ENCODE measurements at regions not wholly inside any gene's neighbourhood (a gene's known extent, or its start where the extent isn't known, plus 50 kb on each side); places are given as distances from the start of the nearest gene placed in this dataset.

DNA sequence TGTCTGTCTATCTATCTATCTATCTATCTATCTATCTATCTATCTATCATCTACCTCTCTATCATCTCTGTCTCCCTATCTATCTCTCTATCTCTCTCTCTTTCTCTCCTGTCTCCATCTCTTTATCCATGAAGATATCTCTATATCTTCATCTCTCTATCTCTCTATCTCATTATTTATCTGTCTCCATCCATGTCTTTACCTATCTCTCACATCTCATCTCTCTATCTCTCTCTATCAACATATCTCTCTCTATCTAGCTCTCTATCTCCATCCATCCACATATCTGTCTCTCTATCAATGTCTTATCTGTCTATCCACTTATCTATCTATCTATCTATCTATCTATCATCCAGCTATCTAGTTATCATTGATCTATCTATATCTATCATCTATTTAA is 292.1 kb upstream of the IRX2 start (continued):
- TF ChIP-seq EZH2phosphoT487 (IDR thresholded peaks at IDR 0.05; ENCODE audit: borderline replicate concordance, low read depth) (no peak), RAD21 (IDR thresholded peaks at IDR 0.05; ENCODE audit: low read length) (no peak)

DNA sequence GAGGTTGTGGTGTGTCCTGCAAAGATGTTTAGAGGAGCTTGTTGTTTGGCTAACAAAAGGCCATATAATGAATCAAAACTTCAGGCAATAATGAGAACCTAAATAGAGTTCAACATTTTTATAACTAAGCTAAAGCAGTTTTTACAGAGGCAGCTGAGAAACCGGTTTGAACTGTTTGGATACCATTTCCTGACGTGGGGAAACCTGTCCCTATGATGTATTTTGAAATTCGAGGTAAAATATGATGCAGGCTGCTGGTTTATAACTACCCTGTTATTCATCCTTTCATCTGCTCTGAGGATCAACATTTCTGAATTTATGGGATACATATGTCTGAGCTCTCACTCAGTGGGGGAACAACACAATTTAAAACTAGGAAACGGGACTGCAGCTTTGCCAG is 289.5 kb upstream of the IRX2 start:
- Histone ChIP-seq H4K20me1 (ENCODE audit: insufficient read depth) (no peaks in the 10 kb centered on the region), H3K36me3 (replicated peaks in 1 of 2; ENCODE audit: control insufficient read depth in 1 of 2, insufficient read depth in 2 of 2, low read length in 1 of 2) (no peaks in the 10 kb centered on the region), H3K4me1 (ENCODE audit: control insufficient read depth in 1 of 2, insufficient read depth in 2 of 2, low read depth in 1 of 2, low read length in 1 of 2) (no peaks in the 10 kb centered on the region), H3K9me3 (no peaks in the 10 kb centered on the region), H3K4me3 (ENCODE audit: low read depth in 2 of 2, low read length in 1 of 2) (no peak overlapping the region), H3K27me3 (ENCODE audit: insufficient read depth) (no peaks in the 10 kb centered on the region), H3K27ac (ENCODE audit: low read depth in 2 of 2, low read length in 1 of 2) (no peak overlapping the region), H3K9ac (no peak overlapping the region), H3K9me2 (no peaks in the 10 kb centered on the region), H2AFZ (ENCODE audit: low read depth) (no peak overlapping the region), H3F3A (replicated peaks; ENCODE audit: insufficient read depth) (no peaks in the 10 kb centered on the region), H3K79me2 (ENCODE audit: insufficient read depth) (no peaks in the 10 kb centered on the region), H3K4me2 (no peak overlapping the region)
- 2% methylated on average over 4 of the region's 4 CpGs for WGBS (ENCODE audit: low lambda C conversion rate)
- DNase-seq: no peak
- POLR2A ChIA-PET: no interaction called here
- CTCF ChIA-PET: no interaction called here
- TF ChIP-seq NRF1 (IDR thresholded peaks at IDR 0.05; ENCODE audit: low read depth, low read length) (no peak), CHD2 (IDR thresholded peaks at IDR 0.05; ENCODE audit: low read length, partially characterized antibody) (no peak)
- TF ChIP-seq, protein P1, sequence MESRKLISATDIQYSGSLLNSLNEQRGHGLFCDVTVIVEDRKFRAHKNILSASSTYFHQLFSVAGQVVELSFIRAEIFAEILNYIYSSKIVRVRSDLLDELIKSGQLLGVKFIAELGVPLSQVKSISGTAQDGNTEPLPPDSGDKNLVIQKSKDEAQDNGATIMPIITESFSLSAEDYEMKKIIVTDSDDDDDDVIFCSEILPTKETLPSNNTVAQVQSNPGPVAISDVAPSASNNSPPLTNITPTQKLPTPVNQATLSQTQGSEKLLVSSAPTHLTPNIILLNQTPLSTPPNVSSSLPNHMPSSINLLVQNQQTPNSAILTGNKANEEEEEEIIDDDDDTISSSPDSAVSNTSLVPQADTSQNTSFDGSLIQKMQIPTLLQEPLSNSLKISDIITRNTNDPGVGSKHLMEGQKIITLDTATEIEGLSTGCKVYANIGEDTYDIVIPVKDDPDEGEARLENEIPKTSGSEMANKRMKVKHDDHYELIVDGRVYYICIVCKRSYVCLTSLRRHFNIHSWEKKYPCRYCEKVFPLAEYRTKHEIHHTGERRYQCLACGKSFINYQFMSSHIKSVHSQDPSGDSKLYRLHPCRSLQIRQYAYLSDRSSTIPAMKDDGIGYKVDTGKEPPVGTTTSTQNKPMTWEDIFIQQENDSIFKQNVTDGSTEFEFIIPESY (IDR thresholded peaks at IDR 0.05; ENCODE audit: borderline replicate concordance, low read depth): no peak

DNA sequence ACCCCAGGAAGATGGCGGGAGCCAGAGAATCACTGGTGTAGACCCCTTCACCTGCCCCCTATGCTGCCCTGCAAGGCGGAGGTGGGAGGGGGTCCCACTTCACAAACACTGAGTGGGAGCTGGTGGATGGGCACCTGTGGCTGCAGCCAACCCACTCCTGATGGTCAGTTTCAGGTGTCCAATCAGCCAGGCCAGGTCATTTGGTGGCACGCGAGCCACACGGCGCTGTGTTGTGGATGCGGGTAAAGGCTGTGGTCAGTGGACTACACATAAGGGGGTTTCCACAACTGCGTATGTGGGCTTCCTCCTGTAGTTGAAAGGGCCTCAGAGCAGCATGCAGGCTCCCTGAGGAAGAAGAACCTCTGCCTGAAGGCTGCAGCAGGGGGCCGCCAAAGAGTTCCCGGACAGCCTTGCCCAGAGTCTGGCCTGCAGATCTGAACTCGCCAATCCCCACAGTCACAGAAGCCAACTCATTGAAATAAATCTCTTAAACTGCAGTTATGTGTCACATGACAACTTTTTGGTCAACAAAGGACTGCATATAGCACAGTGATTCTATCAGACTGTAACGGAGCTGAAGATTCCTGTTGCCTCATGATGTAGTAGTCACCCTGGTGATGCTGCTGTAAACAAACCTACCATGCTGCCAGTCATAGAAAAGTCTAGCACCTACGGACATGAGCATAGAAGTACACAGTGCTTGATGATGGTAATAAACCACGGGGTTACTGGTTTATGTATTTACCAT is 284.7 kb upstream of the IRX2 start:
- WGBS (ENCODE audit: low lambda C conversion rate): 7% methylated on average over 11 of the region's 14 CpGs
- H4K20me1 ChIP-seq (ENCODE audit: insufficient read depth): no peaks in the 10 kb centered on the region
- no peak for DNase-seq
- H3K27me3 ChIP-seq (ENCODE audit: insufficient read depth): no peaks in the 10 kb centered on the region
- H3K4me2 ChIP-seq: no peak overlapping the region
- no peaks in the 10 kb centered on the region for H3K79me2 ChIP-seq (ENCODE audit: insufficient read depth)
- no peak overlapping the region for H3K27ac ChIP-seq (ENCODE audit: low read depth in 2 of 2, low read length in 1 of 2)
- H3K9me3 ChIP-seq: no peaks in the 10 kb centered on the region
- ChIA-PET POLR2A (no interaction called here), CTCF (no interaction called here)
- no peaks in the 10 kb centered on the region for H3K36me3 ChIP-seq (replicated peaks in 1 of 2; ENCODE audit: control insufficient read depth in 1 of 2, insufficient read depth in 2 of 2, low read length in 1 of 2)
- no peak overlapping the region for H3K9ac ChIP-seq
- H3K9me2 ChIP-seq: no peaks in the 10 kb centered on the region
- H3K4me1 ChIP-seq (ENCODE audit: control insufficient read depth in 1 of 2, insufficient read depth in 2 of 2, low read depth in 1 of 2, low read length in 1 of 2): no peaks in the 10 kb centered on the region
- TF ChIP-seq RAD21 (IDR thresholded peaks at IDR 0.05; ENCODE audit: low read length) (no peak), GATA2 (CRISPR knock-in tag; IDR thresholded peaks at IDR 0.05) (no peak), RFX5 (IDR thresholded peaks at IDR 0.05; ENCODE audit: low read length) (no peak), NFIC (IDR thresholded peaks at IDR 0.05; ENCODE audit: borderline replicate concordance) (no peak), MEF2A (IDR thresholded peaks at IDR 0.05; ENCODE audit: borderline replicate concordance, low read depth) (no peak), FOXJ3 (CRISPR knock-in tag; IDR thresholded peaks at IDR 0.05) (no peak), TCF12 (IDR thresholded peaks at IDR 0.05) (no peak), SMC3 (IDR thresholded peaks at IDR 0.05; ENCODE audit: low read depth, low read length) (no peak), GABPA (IDR thresholded peaks at IDR 0.05; ENCODE audit: low read depth) (no peak), JUND (IDR thresholded peaks at IDR 0.05) (no peak), YY1 (IDR thresholded peaks at IDR 0.05; ENCODE audit: low read depth) (no peak), TAF1 (IDR thresholded peaks at IDR 0.05; ENCODE audit: borderline replicate concordance, low read depth, low read length) (no peak), RXRA (IDR thresholded peaks at IDR 0.05; ENCODE audit: borderline replicate concordance, low read depth) (no peak)
- TF ChIP-seq, protein P2, sequence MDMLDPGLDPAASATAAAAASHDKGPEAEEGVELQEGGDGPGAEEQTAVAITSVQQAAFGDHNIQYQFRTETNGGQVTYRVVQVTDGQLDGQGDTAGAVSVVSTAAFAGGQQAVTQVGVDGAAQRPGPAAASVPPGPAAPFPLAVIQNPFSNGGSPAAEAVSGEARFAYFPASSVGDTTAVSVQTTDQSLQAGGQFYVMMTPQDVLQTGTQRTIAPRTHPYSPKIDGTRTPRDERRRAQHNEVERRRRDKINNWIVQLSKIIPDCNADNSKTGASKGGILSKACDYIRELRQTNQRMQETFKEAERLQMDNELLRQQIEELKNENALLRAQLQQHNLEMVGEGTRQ (IDR thresholded peaks at IDR 0.05; ENCODE audit: borderline replicate concordance, low read depth, low read length): no peak
- TF ChIP-seq, protein P3, sequence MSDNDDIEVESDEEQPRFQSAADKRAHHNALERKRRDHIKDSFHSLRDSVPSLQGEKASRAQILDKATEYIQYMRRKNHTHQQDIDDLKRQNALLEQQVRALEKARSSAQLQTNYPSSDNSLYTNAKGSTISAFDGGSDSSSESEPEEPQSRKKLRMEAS (IDR thresholded peaks at IDR 0.05; ENCODE audit: low read depth): no peak
- H3F3A ChIP-seq (replicated peaks; ENCODE audit: insufficient read depth): no peaks in the 10 kb centered on the region
- H3K4me3 ChIP-seq (ENCODE audit: low read depth in 2 of 2, low read length in 1 of 2): no peak overlapping the region
- no peak overlapping the region for H2AFZ ChIP-seq (ENCODE audit: low read depth)
